Islet precursor cell (in vitro differentiated cells): ENCODE measurements at regions not wholly inside any gene's neighbourhood (a gene's known extent, or its start where the extent isn't known, plus 50 kb on each side); places are given as distances from the start of the nearest gene placed in this dataset.
"Not testable (repeated sequence)": the region's sequence is repeated elsewhere in the genome, so short reads cannot be mapped to it uniquely, and the experiment has no call there.

ENCODE experiments used
- DNase-seq: peaks from one replicate; pipeline ENCODE4 v3.0.0-alpha.2; 2018

- no peak for DNase-seq
These were observed 70.0 kb downstream of the LMO4 start for GRCh38 chr1:87398641-87399040.

GRCh38 chr1:87399264-87399663 is 70.6 kb downstream of the LMO4 start:
- DNase-seq, result no peak

- no peak for DNase-seq
These were observed 71.0 kb downstream of the LMO4 start for GRCh38 chr1:87399701-87400100.

- DNase-seq, result no peak
These were observed 72.1 kb downstream of the LMO4 start for GRCh38 chr1:87400813-87401212.

- no peak for DNase-seq
These were observed 73.7 kb downstream of the LMO4 start for GRCh38 chr1:87402241-87403002.

- DNase-seq, result no peak
These were observed 74.6 kb downstream of the LMO4 start for GRCh38 chr1:87403061-87403820.

GRCh38 chr1:87404296-87404695 is 75.6 kb downstream of the LMO4 start:
- DNase-seq, result no peak

- DNase-seq, result no peak
These were observed 80.1 kb downstream of the LMO4 start for GRCh38 chr1:87408665-87409248.

GRCh38 chr1:87410776-87411480 is 82.2 kb downstream of the LMO4 start:
- no peak for DNase-seq

GRCh38 chr1:87413846-87414245 is 85.2 kb downstream of the LMO4 start:
- DNase-seq, result not testable (repeated sequence)

- no peak for DNase-seq
These were observed 89.4 kb downstream of the LMO4 start for GRCh38 chr1:87418048-87418447.

- DNase-seq, result no peak
These were observed 93.1 kb downstream of the LMO4 start for GRCh38 chr1:87421809-87422208.

GRCh38 chr1:87424541-87424940 is 95.9 kb downstream of the LMO4 start:
- no peak for DNase-seq

- peak; percentile 87 for DNase-seq
These were observed 98.0 kb downstream of the LMO4 start for GRCh38 chr1:87426463-87427249.

GRCh38 chr1:87428367-87428766 is 99.7 kb downstream of the LMO4 start:
- DNase-seq, result no peak

- no peak for DNase-seq
These were observed 100.2 kb downstream of the LMO4 start for GRCh38 chr1:87428883-87429282.

- no peak for DNase-seq
These were observed 104.0 kb downstream of the LMO4 start for GRCh38 chr1:87432685-87433084.

GRCh38 chr1:87433101-87433500 is 104.4 kb downstream of the LMO4 start:
- not testable (repeated sequence) for DNase-seq

- DNase-seq, result no peak
These were observed 106.8 kb downstream of the LMO4 start for GRCh38 chr1:87435484-87435883.

GRCh38 chr1:87436115-87436514 is 107.4 kb downstream of the LMO4 start:
- DNase-seq, result not testable (repeated sequence)

- DNase-seq, result peak; percentile 78
These were observed 107.9 kb downstream of the LMO4 start for GRCh38 chr1:87436534-87436933.

GRCh38 chr1:87437663-87438295 is 109.1 kb downstream of the LMO4 start:
- DNase-seq, result no peak
